Body of pancreas (tissue), 4 donors: ENCODE measurements at regions not wholly inside any gene's neighbourhood (a gene's known extent, or its start where the extent isn't known, plus 50 kb on each side); places are given as distances from the start of the nearest gene placed in this dataset.

ENCODE experiments used
- ATAC-seq: fragments of 150-250 bp; one replicate; pipeline ENCODE4 v1.9.1; 2016
- DNase-seq, 4 donors: peaks; one replicate each; pipeline ENCODE4 v3.0.0-alpha.2; 2019
- H3K27ac ChIP-seq, 4 donors: fragments of 200-600 bp; sonication (generic); 1 replicate in 3 of 4; 2 replicates in 1 of 4; pipeline versions ENCODE4 v1.5.1 to v1.6.1; 2016 to 2019; ENCODE audit warnings: mild to moderate bottlenecking in 1 of 4, mixed read lengths in 1 of 4, moderate library complexity in 1 of 4
- H3K27me3 ChIP-seq, 2 donors: fragments of 200-600 bp; sonication (generic); one replicate each; pipeline ENCODE4 v1.6.0; 2016; ENCODE audit warnings: mild to moderate bottlenecking in 1 of 2
- H3K36me3 ChIP-seq, 2 donors: fragments of 200-600 bp; sonication (generic); replicated peaks in 1 of 2; 2 replicates each; pipeline ENCODE4 v1.5.1; 2016; ENCODE audit warnings: low read depth in 2 of 2; ENCODE audit not compliant: insufficient read depth in 1 of 2
- H3K4me1 ChIP-seq: fragments of 200-600 bp; sonication (generic); one replicate; pipeline ENCODE4 v1.6.0; 2016
- H3K4me3 ChIP-seq, 2 donors: fragments of 200-600 bp; sonication (generic); 1 replicate in 1 of 2; 2 replicates in 1 of 2; pipeline ENCODE4 v1.5.1; 2016 to 2019
- H3K9me3 ChIP-seq, 3 donors: fragments of 200-600 bp; sonication (generic); 1 replicate in 2 of 3; 2 replicates in 1 of 3; pipeline ENCODE4 v1.5.1; 2016
- CTCF ChIP-seq, 7 experiments: fragments of 450-650 bp in 4 of 7; fragments of 200-600 bp in 3 of 7; sonication (generic) in 3 of 7; IDR thresholded peaks; one replicate each; pipeline ENCODE4 v1.5.1; 2016 to 2019; ENCODE audit warnings: antibody characterized with exemption in 7 of 7
- POLR2A ChIP-seq, 3 donors: fragments of 450-650 bp; IDR thresholded peaks; one replicate each; pipeline ENCODE4 v1.6.1; 2016; ENCODE audit warnings: antibody characterized with exemption in 3 of 3, mild to moderate bottlenecking in 2 of 3
- WGBS, 2 donors: methylation state at CpG; one replicate each; pipeline ENCODE4 v1.1.5; 2017; 5-methylcytosine and 5-hydroxymethylcytosine counted together
- intact Hi-C: fragments of 100-400 bp; cut with DNase I; formaldehyde crosslinking; loops from one replicate; pipeline ENCODE4 v1.15.1; 2023

- no peaks in the 10 kb centered on the region for H3K9me3 ChIP-seq
- H3K27ac ChIP-seq: no peak overlapping the region
- DNase-seq: no peak
- H3K4me3 ChIP-seq: no peak overlapping the region
- no peak for ATAC-seq
- no peak for TF ChIP-seq CTCF (IDR thresholded peaks at IDR 0.05)
- TF ChIP-seq POLR2A (IDR thresholded peaks at IDR 0.05): no peak
- intact Hi-C loops: no loop called here
- 72 to 76% methylated on average over 2 of the region's 2 CpGs for WGBS, 2 donors
- no peaks in the 10 kb centered on the region for H3K27me3 ChIP-seq
- H3K4me1 ChIP-seq: no peaks in the 10 kb centered on the region
- H3K36me3 ChIP-seq: no peaks in the 10 kb centered on the region
Measured at GRCh38 chr6:137765059-137765458, 102.0 kb upstream of the TNFAIP3 start.

- WGBS, 2 donors: 75 to 78% methylated on average over 5 of the region's 5 CpGs
- no peaks in the 10 kb centered on the region for H3K27me3 ChIP-seq
- ATAC-seq: no peak
- H3K4me3 ChIP-seq: no peak overlapping the region
- no peaks in the 10 kb centered on the region for H3K4me1 ChIP-seq
- DNase-seq: no peak
- H3K36me3 ChIP-seq: no peaks in the 10 kb centered on the region
- no peak for TF ChIP-seq CTCF (IDR thresholded peaks at IDR 0.05)
- TF ChIP-seq POLR2A (IDR thresholded peaks at IDR 0.05): no peak
- intact Hi-C loops: no loop called here
- no peak overlapping the region for H3K27ac ChIP-seq
- no peaks in the 10 kb centered on the region for H3K9me3 ChIP-seq
Measured at GRCh38 chr6:137766596-137767370, 100.3 kb upstream of the TNFAIP3 start.

- intact Hi-C loops: no loop called here
- DNase-seq (no peak), ATAC-seq (no peak)
- no peaks in the 10 kb centered on the region for H3K27me3 ChIP-seq
- no peak overlapping the region for H3K4me3 ChIP-seq
- H3K9me3 ChIP-seq: no peaks in the 10 kb centered on the region
- WGBS, 2 donors: 52 to 56% methylated on average over 2 of the region's 2 CpGs
- H3K4me1 ChIP-seq: no peaks in the 10 kb centered on the region
- peak overlapping the region in 1 of 4 donors; percentile 4 for H3K27ac ChIP-seq
- TF ChIP-seq POLR2A (IDR thresholded peaks at IDR 0.05) (no peak), CTCF (IDR thresholded peaks at IDR 0.05) (no peak)
- no peaks in the 10 kb centered on the region for H3K36me3 ChIP-seq
Measured at GRCh38 chr6:137767465-137767864, 99.6 kb upstream of the TNFAIP3 start.

- peak overlapping the region in 1 of 4 donors; percentile 20 for H3K27ac ChIP-seq
- intact Hi-C loops: no loop called here
- no peaks in the 10 kb centered on the region for H3K36me3 ChIP-seq
- TF ChIP-seq POLR2A (IDR thresholded peaks at IDR 0.05): no peak
- TF ChIP-seq CTCF (IDR thresholded peaks at IDR 0.05): no peak
- H3K4me1 ChIP-seq: no peaks in the 10 kb centered on the region
- H3K27me3 ChIP-seq: no peaks in the 10 kb centered on the region
- ATAC-seq (no peak), DNase-seq (peak in 1 of 4 donors; percentile 20)
- H3K4me3 ChIP-seq: no peak overlapping the region
- 51 to 64% methylated on average over 5 of the region's 5 CpGs for WGBS, 2 donors
- H3K9me3 ChIP-seq: no peaks in the 10 kb centered on the region
Measured at GRCh38 chr6:137767911-137768690, 99.0 kb upstream of the TNFAIP3 start.
